HepG2 (cell line): ENCODE measurements at regions not wholly inside any gene's neighbourhood (a gene's known extent, or its start where the extent isn't known, plus 50 kb on each side); places are given as distances from the start of the nearest gene placed in this dataset.
A peak's percentile ranks its signal among the peaks of the same experiment; 100 is the strongest.

Source experiments
- EP300 ChIP-seq, 3 experiments: sonication (generic) in 1 of 3; formaldehyde crosslinking in 1 of 3; IDR thresholded peaks; 2 replicates each; pipeline versions ENCODE4 v1.5.1 to v1.6.1; 2011 to 2020; ENCODE audit warnings: low read depth in 2 of 3, low read length in 2 of 3, borderline replicate concordance in 1 of 3, improper control_type of control experiment in 1 of 3, mild to moderate bottlenecking in 1 of 3, missing genetic modification reagents in 1 of 3, moderate library complexity in 1 of 3
- ETV5 ChIP-seq: IDR thresholded peaks from 2 replicates; pipeline ENCODE4 v1.6.1; 2018; ENCODE audit warnings: missing biosample characterization, missing genetic modification reagents, inconsistent platforms, borderline replicate concordance
- FLYWCH1 ChIP-seq: sonication (generic); formaldehyde crosslinking; IDR thresholded peaks from 2 replicates; pipeline ENCODE4 v1.8.1; 2023; ENCODE audit warnings: mild to moderate bottlenecking, missing genetic modification reagents
- HNRNPUL1 ChIP-seq: fragments of 200-400 bp; formaldehyde crosslinking; IDR thresholded peaks from 2 replicates; pipeline ENCODE4 v1.6.1; 2017; ENCODE audit warnings: low read depth, mild to moderate bottlenecking, low read length, moderate library complexity
- KDM6A ChIP-seq: IDR thresholded peaks from 2 replicates; pipeline ENCODE4 v1.6.1; 2016; ENCODE audit warnings: low read depth
- MXI1 ChIP-seq: IDR thresholded peaks from 3 replicates; pipeline ENCODE4 v1.6.1; 2012; ENCODE audit warnings: low read depth, low read length, inconsistent platforms, borderline replicate concordance
- ZNF33A ChIP-seq: sonication (generic); formaldehyde crosslinking; IDR thresholded peaks from 2 replicates; pipeline ENCODE4 v1.5.1; 2020; ENCODE audit warnings: missing genetic modification reagents, mild to moderate bottlenecking, moderate library complexity, borderline replicate concordance
- ZNF501 ChIP-seq: sonication (generic); formaldehyde crosslinking; IDR thresholded peaks from 2 replicates; pipeline ENCODE4 v1.5.1; 2020; ENCODE audit warnings: mild to moderate bottlenecking, moderate library complexity, missing genetic modification reagents
- ZNF569 ChIP-seq: sonication (generic); formaldehyde crosslinking; IDR thresholded peaks from 2 replicates; pipeline ENCODE4 v1.5.0; 2020; ENCODE audit warnings: mild to moderate bottlenecking, missing genetic modification reagents, moderate library complexity, borderline replicate concordance
- ZNF703 ChIP-seq: sonication (generic); formaldehyde crosslinking; IDR thresholded peaks from 2 replicates; pipeline ENCODE4 v1.5.1; 2020; ENCODE audit warnings: missing genetic modification reagents, mild to moderate bottlenecking, moderate library complexity, borderline replicate concordance
- ZNF772 ChIP-seq: sonication (generic); formaldehyde crosslinking; IDR thresholded peaks from 2 replicates; pipeline ENCODE4 v1.5.0; 2020; ENCODE audit warnings: mild to moderate bottlenecking, missing genetic modification reagents
- ZSCAN29 ChIP-seq: sonication (generic); formaldehyde crosslinking; conservative IDR thresholded peaks from 2 replicates; pipeline ENCODE4 v1.4.0; 2020; ENCODE audit warnings: mild to moderate bottlenecking, missing genetic modification reagents
- TF ChIP-seq, protein P1 (sequence below): conservative IDR thresholded peaks from 2 replicates; pipeline ENCODE4 v1.6.1; 2018; ENCODE audit warnings: missing genetic modification reagents
- TF ChIP-seq, protein P2 (sequence below): IDR thresholded peaks from 2 replicates; pipeline ENCODE4 v1.6.1; 2016; ENCODE audit warnings: missing compliant biosample characterization, missing genetic modification reagents, borderline replicate concordance
- TF ChIP-seq, protein P3 (sequence below): IDR thresholded peaks from 2 replicates; pipeline ENCODE4 v1.6.1; 2016; ENCODE audit warnings: control low read depth
- TF ChIP-seq, protein P4 (sequence below): sonication (generic); formaldehyde crosslinking; IDR thresholded peaks from 2 replicates; pipeline ENCODE4 v1.9.0; 2022; ENCODE audit warnings: low read depth, missing genetic modification reagents
- TF ChIP-seq, protein P5 (sequence below): sonication (generic); formaldehyde crosslinking; IDR thresholded peaks from 2 replicates; pipeline ENCODE4 v1.5.1; 2020; ENCODE audit warnings: mild to moderate bottlenecking, moderate library complexity, missing genetic modification reagents
- TF ChIP-seq, protein P6 (sequence below): sonication (generic); formaldehyde crosslinking; IDR thresholded peaks from 2 replicates; pipeline ENCODE4 v1.4.0; 2020; ENCODE audit warnings: missing genetic modification reagents, borderline replicate concordance

DNA sequence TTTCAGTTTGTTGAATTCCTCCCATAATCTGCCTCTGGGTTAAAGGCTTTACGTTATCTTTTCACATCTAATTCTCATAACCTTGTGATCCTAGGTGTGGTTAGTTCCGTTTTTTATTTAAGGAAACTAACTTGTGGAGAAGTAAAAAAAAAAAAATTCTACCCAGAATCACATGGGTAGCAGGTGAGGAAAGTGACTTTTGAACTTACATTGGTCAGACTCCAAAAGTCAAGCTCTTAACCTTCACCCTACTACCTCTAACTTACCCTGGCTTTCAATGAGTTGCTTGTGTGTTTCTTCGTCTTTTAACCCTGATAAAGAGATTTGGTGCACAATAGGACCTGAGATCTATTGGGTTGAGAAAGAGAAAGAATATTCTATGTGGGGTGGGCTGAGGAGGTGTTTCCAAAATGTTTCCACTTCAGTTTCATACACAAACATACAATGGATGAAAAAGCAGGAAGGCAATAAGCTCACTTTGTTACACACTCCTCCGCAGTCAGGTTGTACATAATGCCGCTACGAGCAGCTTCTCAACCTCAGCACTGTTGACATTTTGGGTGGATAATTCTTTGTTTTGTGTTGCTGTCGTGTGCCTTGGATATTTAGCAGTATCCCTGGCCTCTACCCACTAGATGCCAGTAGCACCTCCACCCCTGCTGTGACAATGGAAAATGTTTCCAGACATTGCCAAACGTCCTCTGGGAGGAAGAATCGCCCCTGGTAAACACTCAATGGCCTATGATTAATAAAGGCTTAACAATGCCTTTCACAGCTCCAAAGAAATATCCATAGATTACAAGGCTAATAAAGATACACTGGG is 193.0 kb upstream of the ZNF217 start (continued):
- TF ChIP-seq, protein P1, sequence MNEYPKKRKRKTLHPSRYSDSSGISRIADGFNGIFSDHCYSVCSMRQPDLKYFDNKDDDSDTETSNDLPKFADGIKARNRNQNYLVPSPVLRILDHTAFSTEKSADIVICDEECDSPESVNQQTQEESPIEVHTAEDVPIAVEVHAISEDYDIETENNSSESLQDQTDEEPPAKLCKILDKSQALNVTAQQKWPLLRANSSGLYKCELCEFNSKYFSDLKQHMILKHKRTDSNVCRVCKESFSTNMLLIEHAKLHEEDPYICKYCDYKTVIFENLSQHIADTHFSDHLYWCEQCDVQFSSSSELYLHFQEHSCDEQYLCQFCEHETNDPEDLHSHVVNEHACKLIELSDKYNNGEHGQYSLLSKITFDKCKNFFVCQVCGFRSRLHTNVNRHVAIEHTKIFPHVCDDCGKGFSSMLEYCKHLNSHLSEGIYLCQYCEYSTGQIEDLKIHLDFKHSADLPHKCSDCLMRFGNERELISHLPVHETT (CRISPR knock-in tag), result no peak
- TF ChIP-seq ZNF703 (CRISPR knock-in tag) (no peak), ETV5 (no peak), EP300 (IDR thresholded peaks at IDR 0.05; ENCODE audit: low read depth in 2 of 2, low read length in 2 of 2) (peak in 1 of 2 experiments; percentile 82; a peak in 2 of 4 replicates), EP300 (CRISPR knock-in tag; IDR thresholded peaks at IDR 0.05; ENCODE audit: borderline replicate concordance) (peak; percentile 13; the same call in 1 of the 2 replicates), MXI1 (0 out of 3 replicates have a peak, but pooled peaks have one; percentile 16), ZNF501 (CRISPR knock-in tag) (peak; percentile 56), FLYWCH1 (CRISPR knock-in tag) (no peak), ZNF569 (CRISPR knock-in tag) (no peak), HNRNPUL1 (no peak), KDM6A (CRISPR knock-in tag) (0 out of 2 replicates have a peak, but pooled peaks have one; percentile 5), ZNF33A (no peak), ZNF772 (CRISPR knock-in tag) (no peak), ZSCAN29 (peak; percentile 72; the same call in 1 of the 2 replicates)
- TF ChIP-seq, protein P2, sequence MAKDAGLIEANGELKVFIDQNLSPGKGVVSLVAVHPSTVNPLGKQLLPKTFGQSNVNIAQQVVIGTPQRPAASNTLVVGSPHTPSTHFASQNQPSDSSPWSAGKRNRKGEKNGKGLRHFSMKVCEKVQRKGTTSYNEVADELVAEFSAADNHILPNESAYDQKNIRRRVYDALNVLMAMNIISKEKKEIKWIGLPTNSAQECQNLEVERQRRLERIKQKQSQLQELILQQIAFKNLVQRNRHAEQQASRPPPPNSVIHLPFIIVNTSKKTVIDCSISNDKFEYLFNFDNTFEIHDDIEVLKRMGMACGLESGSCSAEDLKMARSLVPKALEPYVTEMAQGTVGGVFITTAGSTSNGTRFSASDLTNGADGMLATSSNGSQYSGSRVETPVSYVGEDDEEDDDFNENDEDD, result 0 out of 2 replicates have a peak, but pooled peaks have one; percentile 41
- TF ChIP-seq, protein P3, sequence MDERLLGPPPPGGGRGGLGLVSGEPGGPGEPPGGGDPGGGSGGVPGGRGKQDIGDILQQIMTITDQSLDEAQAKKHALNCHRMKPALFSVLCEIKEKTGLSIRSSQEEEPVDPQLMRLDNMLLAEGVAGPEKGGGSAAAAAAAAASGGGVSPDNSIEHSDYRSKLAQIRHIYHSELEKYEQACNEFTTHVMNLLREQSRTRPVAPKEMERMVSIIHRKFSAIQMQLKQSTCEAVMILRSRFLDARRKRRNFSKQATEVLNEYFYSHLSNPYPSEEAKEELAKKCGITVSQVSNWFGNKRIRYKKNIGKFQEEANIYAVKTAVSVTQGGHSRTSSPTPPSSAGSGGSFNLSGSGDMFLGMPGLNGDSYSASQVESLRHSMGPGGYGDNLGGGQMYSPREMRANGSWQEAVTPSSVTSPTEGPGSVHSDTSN (CRISPR knock-in tag), result no peak
- TF ChIP-seq, protein P4, sequence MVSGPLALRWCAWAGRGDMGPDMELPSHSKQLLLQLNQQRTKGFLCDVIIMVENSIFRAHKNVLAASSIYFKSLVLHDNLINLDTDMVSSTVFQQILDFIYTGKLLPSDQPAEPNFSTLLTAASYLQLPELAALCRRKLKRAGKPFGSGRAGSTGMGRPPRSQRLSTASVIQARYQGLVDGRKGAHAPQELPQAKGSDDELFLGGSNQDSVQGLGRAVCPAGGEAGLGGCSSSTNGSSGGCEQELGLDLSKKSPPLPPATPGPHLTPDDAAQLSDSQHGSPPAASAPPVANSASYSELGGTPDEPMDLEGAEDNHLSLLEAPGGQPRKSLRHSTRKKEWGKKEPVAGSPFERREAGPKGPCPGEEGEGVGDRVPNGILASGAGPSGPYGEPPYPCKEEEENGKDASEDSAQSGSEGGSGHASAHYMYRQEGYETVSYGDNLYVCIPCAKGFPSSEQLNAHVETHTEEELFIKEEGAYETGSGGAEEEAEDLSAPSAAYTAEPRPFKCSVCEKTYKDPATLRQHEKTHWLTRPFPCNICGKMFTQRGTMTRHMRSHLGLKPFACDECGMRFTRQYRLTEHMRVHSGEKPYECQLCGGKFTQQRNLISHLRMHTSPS, result peak; percentile 62; the same call in 1 of the 2 replicates
- TF ChIP-seq, protein P5, sequence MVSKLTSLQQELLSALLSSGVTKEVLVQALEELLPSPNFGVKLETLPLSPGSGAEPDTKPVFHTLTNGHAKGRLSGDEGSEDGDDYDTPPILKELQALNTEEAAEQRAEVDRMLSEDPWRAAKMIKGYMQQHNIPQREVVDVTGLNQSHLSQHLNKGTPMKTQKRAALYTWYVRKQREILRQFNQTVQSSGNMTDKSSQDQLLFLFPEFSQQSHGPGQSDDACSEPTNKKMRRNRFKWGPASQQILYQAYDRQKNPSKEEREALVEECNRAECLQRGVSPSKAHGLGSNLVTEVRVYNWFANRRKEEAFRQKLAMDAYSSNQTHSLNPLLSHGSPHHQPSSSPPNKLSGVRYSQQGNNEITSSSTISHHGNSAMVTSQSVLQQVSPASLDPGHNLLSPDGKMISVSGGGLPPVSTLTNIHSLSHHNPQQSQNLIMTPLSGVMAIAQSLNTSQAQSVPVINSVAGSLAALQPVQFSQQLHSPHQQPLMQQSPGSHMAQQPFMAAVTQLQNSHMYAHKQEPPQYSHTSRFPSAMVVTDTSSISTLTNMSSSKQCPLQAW, result 0 out of 2 replicates have a peak, but pooled peaks have one; percentile 44
- TF ChIP-seq, protein P6, sequence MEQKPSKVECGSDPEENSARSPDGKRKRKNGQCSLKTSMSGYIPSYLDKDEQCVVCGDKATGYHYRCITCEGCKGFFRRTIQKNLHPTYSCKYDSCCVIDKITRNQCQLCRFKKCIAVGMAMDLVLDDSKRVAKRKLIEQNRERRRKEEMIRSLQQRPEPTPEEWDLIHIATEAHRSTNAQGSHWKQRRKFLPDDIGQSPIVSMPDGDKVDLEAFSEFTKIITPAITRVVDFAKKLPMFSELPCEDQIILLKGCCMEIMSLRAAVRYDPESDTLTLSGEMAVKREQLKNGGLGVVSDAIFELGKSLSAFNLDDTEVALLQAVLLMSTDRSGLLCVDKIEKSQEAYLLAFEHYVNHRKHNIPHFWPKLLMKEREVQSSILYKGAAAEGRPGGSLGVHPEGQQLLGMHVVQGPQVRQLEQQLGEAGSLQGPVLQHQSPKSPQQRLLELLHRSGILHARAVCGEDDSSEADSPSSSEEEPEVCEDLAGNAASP, result peak; percentile 54; the same call in 1 of the 2 replicates
